GM12878 (cell line): ENCODE measurements at regions not wholly inside any gene's neighbourhood (a gene's known extent, or its start where the extent isn't known, plus 50 kb on each side); places are given as distances from the start of the nearest gene placed in this dataset.

Experiments used
- ATAC-seq: fragments of 200-7000 bp; cut with Tn5 transposase; 3 replicates; pipeline ENCODE4 v1.9.1; 2020; ENCODE audit warnings: mild to moderate bottlenecking, moderate library complexity
- BruUV-seq: library from RNA; stranded (reverse); fragments of 400-500 nt; replicated peaks from 2 replicates; lab custom pipeline; 2021; lab: Mats Ljungman, UMichigan
- CTCF ChIA-PET: fragments of 300-600 bp; sonication (Branson Sonifier 250); formaldehyde crosslinking; extraction: SDS; loops from one replicate; lab custom pipeline; 2021; ENCODE audit warnings: inconsistent platforms; lab: Yijun Ruan, JAX
- POLR2A ChIA-PET: fragments of 350-600 bp; formaldehyde crosslinking; extraction: SDS; loops from one replicate; lab custom pipeline; 2021; ENCODE audit warnings: inconsistent platforms; lab: Charles Lee
- RAD21 ChIA-PET: fragments of 300-600 bp; sonication (Branson Sonifier 250); formaldehyde crosslinking; loops from one replicate; lab custom pipeline; 2023; ENCODE audit warnings: antibody characterized with exemption; ENCODE audit not compliant: unreplicated experiment; lab: Charles Lee
- SMC1A ChIA-PET: fragments of 300-600 bp; sonication (Branson Sonifier 250); formaldehyde crosslinking; loops from one replicate; lab custom pipeline; 2023; ENCODE audit not compliant: unreplicated experiment, uncharacterized antibody; lab: Charles Lee
- DNase-seq: peaks from one replicate; pipeline ENCODE4 v3.0.0-alpha.2; 2011; ENCODE audit warnings: low read depth, low spot score
- FAIRE-seq: peaks from 3 replicates; lab custom pipeline; 2011; peaks lifted over from hg19 to GRCh38; lab: Jason Lieb, UNC
- H2AFZ ChIP-seq: 2 replicates; pipeline ENCODE4 v1.6.0; 2011; ENCODE audit warnings: low read depth, low read length, control low read depth; ENCODE audit not compliant: control insufficient read depth
- H3K27ac ChIP-seq: 2 replicates; pipeline ENCODE4 v1.5.1; 2011; ENCODE audit warnings: control low read depth; ENCODE audit not compliant: control insufficient read depth, insufficient read depth
- H3K27me3 ChIP-seq, 2 experiments: replicated peaks in 1 of 2; 2 replicates each; pipeline versions ENCODE4 v1.6.0 to v1.6.1; 2011; ENCODE audit warnings: low read length in 1 of 2; ENCODE audit not compliant: control insufficient read depth in 2 of 2, insufficient read depth in 2 of 2
- H3K36me3 ChIP-seq, 2 experiments: 2 replicates each; pipeline ENCODE4 v1.5.1; 2011; ENCODE audit warnings: low read length in 1 of 2; ENCODE audit not compliant: control insufficient read depth in 2 of 2, insufficient read depth in 2 of 2
- H3K4me1 ChIP-seq: 2 replicates; pipeline ENCODE4 v1.6.1; 2011; ENCODE audit warnings: mild to moderate bottlenecking, low read length, moderate library complexity, mixed read lengths; ENCODE audit not compliant: control insufficient read depth, insufficient read depth
- H3K4me2 ChIP-seq: 2 replicates; pipeline ENCODE4 v1.6.0; 2011; ENCODE audit warnings: control low read depth; ENCODE audit not compliant: control insufficient read depth, insufficient read depth
- H3K4me3 ChIP-seq: fragments of 200-600 bp; sonication (generic); 2 replicates; pipeline ENCODE4 v1.5.1; 2016
- H3K79me2 ChIP-seq: 2 replicates; pipeline ENCODE4 v1.6.0; 2011; ENCODE audit warnings: low read length; ENCODE audit not compliant: control insufficient read depth, insufficient read depth
- H3K9ac ChIP-seq: 2 replicates; pipeline ENCODE4 v1.8.0; 2011; ENCODE audit warnings: low read length, control low read depth, mixed read lengths; ENCODE audit not compliant: control insufficient read depth, insufficient read depth
- H3K9me3 ChIP-seq: replicated peaks from 3 replicates; pipeline ENCODE4 v1.5.1; 2011; ENCODE audit warnings: mild to moderate bottlenecking, low read length; ENCODE audit not compliant: control insufficient read depth, insufficient read depth
- H4K20me1 ChIP-seq: 2 replicates; pipeline ENCODE4 v1.6.0; 2011; ENCODE audit not compliant: control insufficient read depth, insufficient read depth
- BCL3 ChIP-seq: IDR thresholded peaks from 2 replicates; pipeline ENCODE4 v1.6.1; 2011; ENCODE audit warnings: borderline replicate concordance, low read depth, mild to moderate bottlenecking, moderate library complexity, low read length; ENCODE audit not compliant: insufficient read depth, poor library complexity, severe bottlenecking
- BRCA1 ChIP-seq: IDR thresholded peaks from 2 replicates; pipeline ENCODE4 v1.6.1; 2011; ENCODE audit warnings: low read depth, low read length, improper control_type of control experiment
- CBFB ChIP-seq: IDR thresholded peaks from 2 replicates; pipeline ENCODE4 v1.6.1; 2016; ENCODE audit warnings: antibody characterized with exemption, low read depth
- CBX3 ChIP-seq: fragments of 200-600 bp; sonication (generic); IDR thresholded peaks from 2 replicates; pipeline ENCODE4 v1.6.1; 2016; ENCODE audit warnings: low read depth, borderline replicate concordance
- EZH2 ChIP-seq: IDR thresholded peaks from 2 replicates; pipeline ENCODE4 v1.6.1; 2012; ENCODE audit warnings: low read depth, mild to moderate bottlenecking, control low read depth, inconsistent platforms, low read length, borderline replicate concordance; ENCODE audit not compliant: control insufficient read depth
- KDM1A ChIP-seq: fragments of 200-600 bp; sonication (generic); IDR thresholded peaks from 2 replicates; pipeline ENCODE4 v1.6.1; 2016; ENCODE audit warnings: borderline replicate concordance
- MEF2A ChIP-seq: IDR thresholded peaks from 2 replicates; pipeline ENCODE4 v1.6.1; 2011; ENCODE audit warnings: low read depth, mild to moderate bottlenecking, low read length, moderate library complexity; ENCODE audit not compliant: insufficient read depth
- SMAD1 ChIP-seq: fragments of 450-650 bp; IDR thresholded peaks from 2 replicates; pipeline ENCODE4 v1.6.1; 2018; ENCODE audit warnings: mild to moderate bottlenecking, low read depth; ENCODE audit not compliant: partially characterized antibody
- SUZ12 ChIP-seq: fragments of 200-600 bp; sonication (generic); IDR thresholded peaks from one replicate; pipeline ENCODE4 v1.6.1; 2018; ENCODE audit warnings: antibody characterized with exemption, mild to moderate bottlenecking; ENCODE audit not compliant: unreplicated experiment
- ZBTB40 ChIP-seq: fragments of 450-650 bp; IDR thresholded peaks from 2 replicates; pipeline ENCODE4 v1.6.1; 2016; ENCODE audit warnings: mild to moderate bottlenecking, moderate library complexity, borderline replicate concordance
- WGBS: methylation state at CpG from one replicate; pipeline ENCODE4 v1.1.6; 2016; ENCODE audit warnings: low lambda C conversion rate; ENCODE audit not compliant: insufficient replicate concordance, insufficient coverage; ENCODE audit errors: missing lambda C conversion rate; 5-methylcytosine and 5-hydroxymethylcytosine counted together
- in situ Hi-C: fragments of 300-500 bp; cut with MboI; formaldehyde crosslinking; loops from 9 replicates; pipeline ENCODE4 v1.14.3; 2018; ENCODE audit warnings: mixed read lengths
- intact Hi-C: fragments of 100-400 bp; cut with micrococcal nuclease; formaldehyde crosslinking; loops from one replicate; pipeline ENCODE4 v1.14.2; 2022; ENCODE audit not compliant: unreplicated experiment

- Histone ChIP-seq H3K36me3 (no peaks in the 10 kb centered on the region; a peak in 1 of 4 replicates), H3K4me3 (no peak overlapping the region), H3K4me1 (no peaks in the 10 kb centered on the region), H3K9me3 (peaks cover 18% of the 10 kb centered on the region), H3K27me3 (no peaks in the 10 kb centered on the region), H2AFZ (no peak overlapping the region), H3K4me2 (no peak overlapping the region), H4K20me1 (no peaks in the 10 kb centered on the region), H3K27ac (no peak overlapping the region), H3K9ac (no peak overlapping the region), H3K79me2 (no peaks in the 10 kb centered on the region)
- ChIA-PET RAD21 (no interaction called here), POLR2A (no interaction called here), SMC1A (no interaction called here), CTCF (no interaction called here)
- in situ Hi-C loops, result no loop called here
- no peak for TF ChIP-seq EZH2
- 51% methylated on average over 2 of the region's 2 CpGs for WGBS
- intact Hi-C loops, result no loop called here
- FAIRE-seq (no peak), DNase-seq (no peak), ATAC-seq (no peak)
- BruUV-seq, result no TSS peak
Measured at GRCh38 chr3:106228271-106228670, 359.5 kb upstream of the CBLB start.

GRCh38 chr3:106229495-106230278, 360.9 kb upstream of the CBLB start:
- TF ChIP-seq MEF2A (no peak), KDM1A (no peak), SMAD1 (no peak), SUZ12 (no peak), ZBTB40 (no peak), BCL3 (no peak), CBFB (no peak), CBX3 (no peak), BRCA1 (no peak)
- TF ChIP-seq, all 136 proteins: peak for 0
- no peaks in the 10 kb centered on the region for H3K79me2 ChIP-seq
- ChIA-PET CTCF (interaction anchor here (0.5 kb wide), 1 partner anchor 1191 kb away, joined by 3 read pairs; no protein-coding TSS in a partner anchor), SMC1A (interaction anchor here (1.1 to 2.3 kb wide), 3 partner anchors 9 to 29 kb away, joined by 5 to 8 read pairs (median 6); no protein-coding TSS in a partner anchor), RAD21 (interaction anchor here (1.1 kb wide), 1 partner anchor 44 kb away, joined by 3 read pairs; no protein-coding TSS in a partner anchor), POLR2A (no interaction called here)
- H3K9me3 ChIP-seq, result peaks cover 13% of the 10 kb centered on the region
- no peak overlapping the region for H3K4me2 ChIP-seq
- in situ Hi-C loops (no loop called here), intact Hi-C loops (no loop called here)
- no peak for DNase-seq
- ATAC-seq, result no peak
- no peak overlapping the region for H3K9ac ChIP-seq
- BruUV-seq, result no TSS peak
- no peak overlapping the region for H3K27ac ChIP-seq
- H3K4me3 ChIP-seq, result no peak overlapping the region
- no peaks in the 10 kb centered on the region; a peak in 1 of 4 replicates for H3K36me3 ChIP-seq
- no peak overlapping the region for H2AFZ ChIP-seq
- no peaks in the 10 kb centered on the region for H3K27me3 ChIP-seq
- 44% methylated on average over 4 of the region's 4 CpGs for WGBS
- FAIRE-seq, result no peak
- no peaks in the 10 kb centered on the region for H4K20me1 ChIP-seq
- no peaks in the 10 kb centered on the region for H3K4me1 ChIP-seq
